ENCODE measurements at regions not wholly inside any gene's neighbourhood (a gene's known extent, or its start where the extent isn't known, plus 50 kb on each side); places are given as distances from the start of the nearest gene placed in this dataset.

- no peak for DNase-seq (ENCODE audit: low read depth, low spot score)
- Histone ChIP-seq H3K9me3 (ENCODE audit: low read depth, low read length) (no peaks in the 10 kb centered on the region), H3K9ac (ENCODE audit: insufficient read length) (no peak overlapping the region), H3K36me3 (ENCODE audit: insufficient read depth, low read length) (no peaks in the 10 kb centered on the region), H3K4me3 (no peak overlapping the region), H3K27ac (no peak overlapping the region)
- TF ChIP-seq FOXP2 (optimal IDR thresholded peaks at IDR 0.05; ENCODE audit: control extremely low read depth, extremely low read length, insufficient read depth) (no peak), POLR2AphosphoS5 (IDR thresholded peaks at IDR 0.05; ENCODE audit: borderline replicate concordance, low read depth, low read length) (no peak), EZH2 (IDR thresholded peaks at IDR 0.05) (no peak)
Observed at GRCh38 chr4:135281230-135281629, 1079.6 kb upstream of the PABPC4L start.

- H3K9me3 ChIP-seq (ENCODE audit: low read depth, low read length) = no peaks in the 10 kb centered on the region
- H3K4me3 ChIP-seq = no peak overlapping the region
- TF ChIP-seq POLR2AphosphoS5 (IDR thresholded peaks at IDR 0.05; ENCODE audit: borderline replicate concordance, low read depth, low read length) (no peak), EZH2 (IDR thresholded peaks at IDR 0.05) (no peak), FOXP2 (optimal IDR thresholded peaks at IDR 0.05; ENCODE audit: control extremely low read depth, extremely low read length, insufficient read depth) (no peak)
- no peak for DNase-seq (ENCODE audit: low read depth, low spot score)
- H3K9ac ChIP-seq (ENCODE audit: insufficient read length) = no peak overlapping the region
- H3K36me3 ChIP-seq (ENCODE audit: insufficient read depth, low read length) = no peaks in the 10 kb centered on the region
- H3K27ac ChIP-seq = no peak overlapping the region
Observed at GRCh38 chr4:135277980-135278315, 1076.4 kb upstream of the PABPC4L start.

GRCh38 chr4:135277068-135277979 is 1075.7 kb upstream of the PABPC4L start:
- H3K4me3 ChIP-seq = no peak overlapping the region
- TF ChIP-seq POLR2AphosphoS5 (IDR thresholded peaks at IDR 0.05; ENCODE audit: borderline replicate concordance, low read depth, low read length) = no peak
- no peak for TF ChIP-seq FOXP2 (optimal IDR thresholded peaks at IDR 0.05; ENCODE audit: control extremely low read depth, extremely low read length, insufficient read depth)
- no peak for TF ChIP-seq EZH2 (IDR thresholded peaks at IDR 0.05)
- no peak for DNase-seq (ENCODE audit: low read depth, low spot score)
- H3K9me3 ChIP-seq (ENCODE audit: low read depth, low read length) = no peaks in the 10 kb centered on the region
- no peak overlapping the region for H3K27ac ChIP-seq
- no peaks in the 10 kb centered on the region for H3K36me3 ChIP-seq (ENCODE audit: insufficient read depth, low read length)
- no peak overlapping the region for H3K9ac ChIP-seq (ENCODE audit: insufficient read length)

GRCh38 chr4:135274416-135274815 is 1072.8 kb upstream of the PABPC4L start:
- H3K4me3 ChIP-seq = no peak overlapping the region
- H3K9ac ChIP-seq (ENCODE audit: insufficient read length) = no peak overlapping the region
- no peaks in the 10 kb centered on the region for H3K9me3 ChIP-seq (ENCODE audit: low read depth, low read length)
- H3K27ac ChIP-seq = no peak overlapping the region
- no peaks in the 10 kb centered on the region for H3K36me3 ChIP-seq (ENCODE audit: insufficient read depth, low read length)
- no peak for TF ChIP-seq EZH2 (IDR thresholded peaks at IDR 0.05)
- no peak for TF ChIP-seq POLR2AphosphoS5 (IDR thresholded peaks at IDR 0.05; ENCODE audit: borderline replicate concordance, low read depth, low read length)
- no peak for DNase-seq (ENCODE audit: low read depth, low spot score)

GRCh38 chr4:135269125-135269890 is 1067.7 kb upstream of the PABPC4L start:
- H3K27ac ChIP-seq = no peak overlapping the region
- TF ChIP-seq FOXP2 (optimal IDR thresholded peaks at IDR 0.05; ENCODE audit: control extremely low read depth, extremely low read length, insufficient read depth) (no peak), POLR2AphosphoS5 (IDR thresholded peaks at IDR 0.05; ENCODE audit: borderline replicate concordance, low read depth, low read length) (no peak), EZH2 (IDR thresholded peaks at IDR 0.05) (no peak)
- no peaks in the 10 kb centered on the region for H3K9me3 ChIP-seq (ENCODE audit: low read depth, low read length)
- no peak overlapping the region for H3K9ac ChIP-seq (ENCODE audit: insufficient read length)
- no peak for DNase-seq (ENCODE audit: low read depth, low spot score)
- no peaks in the 10 kb centered on the region for H3K36me3 ChIP-seq (ENCODE audit: insufficient read depth, low read length)
- no peak overlapping the region for H3K4me3 ChIP-seq

- Histone ChIP-seq H3K36me3 (ENCODE audit: insufficient read depth, low read length) (no peaks in the 10 kb centered on the region), H3K9ac (ENCODE audit: insufficient read length) (no peak overlapping the region), H3K27ac (no peak overlapping the region), H3K9me3 (ENCODE audit: low read depth, low read length) (no peaks in the 10 kb centered on the region), H3K4me3 (no peak overlapping the region)
- DNase-seq (ENCODE audit: low read depth, low spot score) = no peak
- TF ChIP-seq FOXP2 (optimal IDR thresholded peaks at IDR 0.05; ENCODE audit: control extremely low read depth, extremely low read length, insufficient read depth) (no peak), POLR2AphosphoS5 (IDR thresholded peaks at IDR 0.05; ENCODE audit: borderline replicate concordance, low read depth, low read length) (no peak), EZH2 (IDR thresholded peaks at IDR 0.05) (no peak)
Observed at GRCh38 chr4:135268369-135268768, 1066.8 kb upstream of the PABPC4L start.

GRCh38 chr4:135267148-135267865 is 1065.7 kb upstream of the PABPC4L start:
- Histone ChIP-seq H3K4me3 (no peak overlapping the region), H3K9ac (ENCODE audit: insufficient read length) (no peak overlapping the region), H3K36me3 (ENCODE audit: insufficient read depth, low read length) (no peaks in the 10 kb centered on the region), H3K9me3 (ENCODE audit: low read depth, low read length) (no peaks in the 10 kb centered on the region), H3K27ac (no peak overlapping the region)
- TF ChIP-seq POLR2AphosphoS5 (IDR thresholded peaks at IDR 0.05; ENCODE audit: borderline replicate concordance, low read depth, low read length) = no peak
- no peak for TF ChIP-seq FOXP2 (optimal IDR thresholded peaks at IDR 0.05; ENCODE audit: control extremely low read depth, extremely low read length, insufficient read depth)
- no peak for TF ChIP-seq EZH2 (IDR thresholded peaks at IDR 0.05)
- DNase-seq (ENCODE audit: low read depth, low spot score) = no peak

GRCh38 chr4:135256111-135256510 is 1054.5 kb upstream of the PABPC4L start:
- H3K9ac ChIP-seq (ENCODE audit: insufficient read length) = no peak overlapping the region
- no peaks in the 10 kb centered on the region for H3K9me3 ChIP-seq (ENCODE audit: low read depth, low read length)
- H3K4me3 ChIP-seq = no peak overlapping the region
- no peaks in the 10 kb centered on the region for H3K36me3 ChIP-seq (ENCODE audit: insufficient read depth, low read length)
- DNase-seq (ENCODE audit: low read depth, low spot score) = no peak
- no peak for TF ChIP-seq EZH2 (IDR thresholded peaks at IDR 0.05)
- TF ChIP-seq POLR2AphosphoS5 (IDR thresholded peaks at IDR 0.05; ENCODE audit: borderline replicate concordance, low read depth, low read length) = no peak
- TF ChIP-seq FOXP2 (optimal IDR thresholded peaks at IDR 0.05; ENCODE audit: control extremely low read depth, extremely low read length, insufficient read depth) = no peak
- no peak overlapping the region for H3K27ac ChIP-seq

All from SK-N-MC (cell line).